Neural crest cell (in vitro differentiated cells): ENCODE measurements at regions not wholly inside any gene's neighbourhood (a gene's known extent, or its start where the extent isn't known, plus 50 kb on each side); places are given as distances from the start of the nearest gene placed in this dataset.
"Not testable (repeated sequence)": the region's sequence is repeated elsewhere in the genome, so short reads cannot be mapped to it uniquely, and the experiment has no call there.

Experiments
- DNase-seq: peaks from one replicate; pipeline ENCODE4 v3.0.0; 2021; ENCODE audit warnings: low read depth, mixed read lengths, low spot score
- H3K27ac Mint-ChIP-seq: one replicate; pipeline ENCODE4 v1.8.0; 2021; ENCODE audit warnings: mild to moderate bottlenecking, mixed read lengths; ENCODE audit not compliant: unreplicated experiment
- H3K27me3 Mint-ChIP-seq: 2 replicates; pipeline ENCODE4 v1.8.0; 2021; ENCODE audit warnings: low read depth, mild to moderate bottlenecking, mixed read lengths
- H3K36me3 Mint-ChIP-seq: 2 replicates; pipeline ENCODE4 v1.8.0; 2021; ENCODE audit warnings: low read depth, mild to moderate bottlenecking, mixed read lengths
- H3K4me1 Mint-ChIP-seq: 2 replicates; pipeline ENCODE4 v1.8.0; 2021; ENCODE audit warnings: mixed read lengths
- H3K4me3 Mint-ChIP-seq: one replicate; pipeline ENCODE4 v1.8.0; 2021; ENCODE audit warnings: mild to moderate bottlenecking, mixed read lengths
- H3K9me3 Mint-ChIP-seq: 2 replicates; pipeline ENCODE4 v1.8.0; 2021; ENCODE audit warnings: mixed read lengths
- TF ChIP-seq, protein P1 (sequence below): fragments of 200-600 bp; sonication (generic); conservative IDR thresholded peaks from 2 replicates; pipeline ENCODE4 v1.5.0; 2021; ENCODE audit warnings: antibody characterized with exemption, mild to moderate bottlenecking

DNA sequence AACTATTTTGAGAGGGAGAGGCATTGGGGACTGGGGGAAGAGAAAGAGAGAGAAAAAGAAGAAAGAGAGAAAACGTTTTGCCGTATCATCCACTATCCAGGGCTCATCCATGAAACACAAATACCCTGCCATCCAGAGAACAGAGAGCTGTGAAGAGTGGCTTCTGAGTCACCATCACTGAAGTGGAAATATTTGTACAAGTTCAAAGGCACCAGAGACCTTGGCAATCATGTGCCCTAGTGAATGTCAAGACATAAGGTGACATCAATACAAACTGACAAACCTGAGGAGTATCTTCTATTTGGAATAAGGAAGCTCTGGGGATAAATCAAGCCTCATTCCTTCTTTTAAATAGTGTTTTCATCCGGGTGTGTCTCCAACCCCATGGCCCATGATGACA lies 197.2 kb upstream of the PROX1 start:
- TF ChIP-seq, protein P1, sequence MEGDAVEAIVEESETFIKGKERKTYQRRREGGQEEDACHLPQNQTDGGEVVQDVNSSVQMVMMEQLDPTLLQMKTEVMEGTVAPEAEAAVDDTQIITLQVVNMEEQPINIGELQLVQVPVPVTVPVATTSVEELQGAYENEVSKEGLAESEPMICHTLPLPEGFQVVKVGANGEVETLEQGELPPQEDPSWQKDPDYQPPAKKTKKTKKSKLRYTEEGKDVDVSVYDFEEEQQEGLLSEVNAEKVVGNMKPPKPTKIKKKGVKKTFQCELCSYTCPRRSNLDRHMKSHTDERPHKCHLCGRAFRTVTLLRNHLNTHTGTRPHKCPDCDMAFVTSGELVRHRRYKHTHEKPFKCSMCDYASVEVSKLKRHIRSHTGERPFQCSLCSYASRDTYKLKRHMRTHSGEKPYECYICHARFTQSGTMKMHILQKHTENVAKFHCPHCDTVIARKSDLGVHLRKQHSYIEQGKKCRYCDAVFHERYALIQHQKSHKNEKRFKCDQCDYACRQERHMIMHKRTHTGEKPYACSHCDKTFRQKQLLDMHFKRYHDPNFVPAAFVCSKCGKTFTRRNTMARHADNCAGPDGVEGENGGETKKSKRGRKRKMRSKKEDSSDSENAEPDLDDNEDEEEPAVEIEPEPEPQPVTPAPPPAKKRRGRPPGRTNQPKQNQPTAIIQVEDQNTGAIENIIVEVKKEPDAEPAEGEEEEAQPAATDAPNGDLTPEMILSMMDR: no peak
- DNase-seq: no peak
- Mint-ChIP-seq H3K4me3 (no peak overlapping the region), H3K4me1 (peaks cover under 1% of the 10 kb centered on the region), H3K36me3 (peaks cover 4% of the 10 kb centered on the region), H3K27me3 (no peaks in the 10 kb centered on the region), H3K9me3 (peaks cover 8% of the 10 kb centered on the region), H3K27ac (peak overlapping the region; percentile 2)

DNA sequence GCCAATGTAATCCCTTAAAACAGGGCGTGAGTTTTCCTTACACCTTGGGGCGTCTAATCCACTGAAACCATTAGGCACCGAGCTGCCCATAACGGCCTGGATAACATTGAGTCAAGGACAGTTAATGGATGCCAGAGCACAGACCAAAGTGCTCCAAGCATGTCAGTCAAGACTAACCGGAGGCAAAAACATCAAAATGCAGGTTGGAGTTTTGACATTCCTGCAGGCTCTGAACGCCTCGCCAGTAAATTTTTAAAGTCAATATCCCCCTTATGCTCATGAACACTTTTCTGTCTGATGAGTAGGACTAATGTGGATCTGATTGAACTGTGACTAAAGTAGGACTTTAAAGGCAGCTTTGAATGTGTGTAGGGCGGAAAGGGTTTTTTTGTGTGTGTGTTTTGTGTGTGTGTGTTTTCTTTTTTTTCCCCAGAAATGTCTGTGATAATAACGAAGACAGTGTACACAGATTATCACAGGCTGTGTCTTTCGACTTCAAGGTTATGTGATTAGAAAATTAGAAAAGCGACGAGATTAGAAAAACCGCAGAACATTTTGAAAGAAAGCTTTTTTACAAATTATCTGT lies 194.2 kb upstream of the PROX1 start:
- TF ChIP-seq, protein P1: no peak
- Mint-ChIP-seq H3K27ac (no peak overlapping the region), H3K9me3 (peaks cover 2% of the 10 kb centered on the region), H3K27me3 (no peaks in the 10 kb centered on the region), H3K36me3 (no peaks in the 10 kb centered on the region), H3K4me1 (peaks cover 8% of the 10 kb centered on the region), H3K4me3 (no peak overlapping the region)
- DNase-seq: no peak

DNA sequence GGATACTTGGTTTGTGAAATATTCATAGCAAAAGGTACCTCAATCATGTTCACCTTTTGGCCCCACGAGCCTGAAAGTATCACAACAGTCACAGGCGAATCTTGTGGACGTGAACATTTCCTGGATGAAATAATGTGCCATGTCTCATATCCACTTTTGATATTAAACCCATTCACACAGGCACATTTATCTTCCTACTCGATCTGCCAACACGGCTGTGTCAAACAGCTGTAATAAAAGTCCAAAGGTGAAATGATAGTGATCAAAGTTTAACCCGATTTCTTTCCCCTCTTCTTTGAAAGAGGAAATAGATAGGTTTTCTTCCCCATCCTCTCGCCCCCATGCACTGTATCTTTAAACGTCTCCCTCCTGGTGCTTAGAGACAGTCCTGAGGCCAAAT lies 191.2 kb upstream of the PROX1 start:
- peaks cover 2% of the 10 kb centered on the region for H3K36me3 Mint-ChIP-seq

DNA sequence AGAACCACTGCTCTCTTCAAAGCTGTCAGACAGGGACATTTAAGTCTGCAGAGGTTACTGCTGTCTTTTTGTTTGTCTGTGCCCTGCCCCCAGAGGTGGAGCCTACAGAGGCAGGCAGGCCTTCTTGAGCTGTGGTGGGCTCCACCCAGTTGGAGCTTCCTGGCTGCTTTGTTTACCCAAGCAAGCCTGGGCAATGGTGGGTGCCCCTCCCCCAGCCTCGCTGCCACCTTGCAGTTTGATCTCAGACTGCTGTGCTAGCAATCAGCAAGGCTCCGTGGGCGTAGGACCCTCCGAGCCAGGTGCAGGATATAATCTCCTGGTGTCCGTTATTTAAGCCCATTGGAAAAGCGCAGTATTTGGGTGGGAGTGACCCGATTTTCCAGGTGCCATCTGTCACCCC lies 179.5 kb upstream of the PROX1 start:
- H3K4me3 Mint-ChIP-seq, H3K27ac Mint-ChIP-seq, H3K4me1 Mint-ChIP-seq, DNase-seq, H3K9me3 Mint-ChIP-seq, H3K27me3 Mint-ChIP-seq, H3K36me3 Mint-ChIP-seq: not testable (repeated sequence)

More for the DNA sequence above, 191.2 kb upstream of the PROX1 start:
- DNase-seq: no peak
- Mint-ChIP-seq H3K4me1 (peaks cover 8% of the 10 kb centered on the region), H3K27ac (no peak overlapping the region), H3K9me3 (peaks cover 6% of the 10 kb centered on the region), H3K27me3 (no peaks in the 10 kb centered on the region), H3K4me3 (no peak overlapping the region)
- TF ChIP-seq, protein P1: no peak

DNA sequence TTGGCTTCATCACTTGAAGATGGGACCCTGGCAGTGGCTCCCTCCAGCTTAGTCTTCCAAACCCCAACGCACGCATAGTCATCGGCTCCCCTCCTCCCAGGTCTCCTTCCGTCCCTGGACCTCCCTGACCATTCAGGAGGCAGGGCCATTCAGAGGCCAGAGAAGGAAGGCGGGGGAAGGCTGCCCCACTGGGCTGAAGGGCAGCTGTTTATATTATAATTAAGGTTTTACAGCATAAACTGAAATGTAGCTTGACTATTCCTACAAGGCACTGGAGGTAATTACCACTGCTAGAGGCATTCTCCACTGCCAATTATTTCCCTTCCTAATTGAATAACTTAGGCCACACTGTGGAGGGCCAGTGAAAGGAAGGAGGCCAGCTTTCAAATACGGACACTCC lies 170.6 kb upstream of the PROX1 start:
- Mint-ChIP-seq H3K9me3 (peaks cover 5% of the 10 kb centered on the region), H3K27ac (no peak overlapping the region), H3K27me3 (no peaks in the 10 kb centered on the region), H3K4me3 (no peak overlapping the region), H3K36me3 (no peaks in the 10 kb centered on the region), H3K4me1 (peaks cover 4% of the 10 kb centered on the region)
- TF ChIP-seq, protein P1: no peak
- no peak for DNase-seq

DNA sequence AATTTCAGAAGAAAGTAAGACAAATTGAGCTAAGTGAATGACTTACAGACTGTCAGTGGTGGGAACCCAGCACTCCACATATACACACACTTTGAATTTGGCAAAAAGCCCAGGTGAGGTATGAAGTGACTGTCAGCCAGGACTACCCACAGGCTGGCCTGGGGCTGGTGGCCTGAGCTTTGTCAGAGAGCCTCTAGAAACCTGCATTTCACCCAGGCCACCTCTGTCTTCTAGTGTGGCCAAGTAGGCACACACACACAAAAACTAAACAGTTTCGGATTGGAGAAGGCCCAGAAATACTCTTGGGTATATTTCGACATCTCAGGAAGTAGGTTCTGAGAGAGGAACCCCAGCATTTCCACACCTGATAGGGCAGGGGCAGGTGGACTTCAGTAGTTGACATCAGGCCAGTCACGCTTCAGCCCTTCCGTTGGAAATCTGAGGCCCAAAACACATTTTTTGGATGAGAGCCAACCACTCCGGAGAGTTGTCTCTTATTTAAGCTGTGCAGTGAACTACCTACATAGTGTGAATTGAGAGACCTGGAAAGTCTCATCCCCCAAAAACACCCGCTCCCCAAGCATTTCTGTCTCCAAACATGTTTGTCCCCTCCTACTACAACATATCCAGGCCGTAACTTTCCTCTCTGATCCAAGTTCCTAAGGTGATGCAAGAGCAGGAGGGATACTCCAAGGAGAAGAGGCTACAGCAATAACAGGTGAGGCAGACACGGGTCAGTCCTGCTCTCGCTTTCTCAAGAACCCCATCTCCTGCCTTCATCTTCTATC lies 167.2 kb upstream of the PROX1 start:
- no peak for DNase-seq
- Mint-ChIP-seq H3K36me3 (no peaks in the 10 kb centered on the region), H3K27me3 (no peaks in the 10 kb centered on the region), H3K27ac (no peak overlapping the region), H3K9me3 (peaks cover 3% of the 10 kb centered on the region), H3K4me1 (peaks cover 4% of the 10 kb centered on the region), H3K4me3 (no peak overlapping the region)
- TF ChIP-seq, protein P1: no peak
